Spleen (tissue), 11 donors: ENCODE measurements at regions not wholly inside any gene's neighbourhood (a gene's known extent, or its start where the extent isn't known, plus 50 kb on each side); places are given as distances from the start of the nearest gene placed in this dataset.

ENCODE experiments used
- DNase-seq: peaks from one replicate; pipeline ENCODE4 v3.0.0-alpha.2; 2020
- H3K27ac ChIP-seq, 8 donors: fragments of 200-600 bp; sonication (generic) in 7 of 8; 1 replicate in 4 of 8; 2 replicates in 4 of 8; pipeline versions ENCODE4 v1.5.0 to v1.8.0; 2016 to 2021; ENCODE audit warnings: inconsistent platforms in 4 of 8, mild to moderate bottlenecking in 4 of 8, moderate library complexity in 1 of 8
- H3K27me3 ChIP-seq, 7 donors: fragments of 200-600 bp; sonication (generic) in 6 of 7; replicated peaks in 1 of 7; 1 replicate in 4 of 7; 2 replicates in 3 of 7; pipeline versions ENCODE4 v1.5.0 to v1.8.0; 2016 to 2021; ENCODE audit warnings: inconsistent platforms in 3 of 7, mild to moderate bottlenecking in 1 of 7
- H3K36me3 ChIP-seq, 6 donors: fragments of 200-600 bp; sonication (generic) in 5 of 6; 1 replicate in 4 of 6; 2 replicates in 2 of 6; pipeline versions ENCODE4 v1.5.0 to v1.8.0; 2016 to 2021; ENCODE audit warnings: inconsistent platforms in 2 of 6
- H3K4me1 ChIP-seq, 6 donors: fragments of 200-600 bp; sonication (generic) in 5 of 6; 1 replicate in 3 of 6; 2 replicates in 3 of 6; pipeline versions ENCODE4 v1.5.0 to v1.8.0; 2016 to 2021; ENCODE audit warnings: inconsistent platforms in 3 of 6
- H3K4me3 ChIP-seq, 8 donors: fragments of 200-600 bp; sonication (generic) in 7 of 8; 1 replicate in 4 of 8; 2 replicates in 4 of 8; pipeline versions ENCODE4 v1.5.0 to v1.8.0; 2016 to 2021; ENCODE audit warnings: inconsistent platforms in 4 of 8, mild to moderate bottlenecking in 4 of 8, moderate library complexity in 2 of 8
- H3K9me3 ChIP-seq, 8 donors: fragments of 200-600 bp; sonication (generic) in 7 of 8; 1 replicate in 4 of 8; 2 replicates in 4 of 8; pipeline versions ENCODE4 v1.5.0 to v1.8.0; 2016 to 2021; ENCODE audit warnings: inconsistent platforms in 4 of 8
- CTCF ChIP-seq, 11 experiments: fragments of 200-600 bp in 7 of 11; fragments of 450-650 bp in 4 of 11; sonication (generic) in 4 of 11; IDR thresholded peaks in 8 of 11; conservative IDR thresholded peaks in 3 of 11; 1 replicate in 7 of 11; 2 replicates in 4 of 11; pipeline versions ENCODE4 v1.4.0 to v1.8.0; 2016 to 2021; ENCODE audit warnings: antibody characterized with exemption in 11 of 11, inconsistent platforms in 4 of 11, mild to moderate bottlenecking in 1 of 11
- POLR2A ChIP-seq, 3 donors: fragments of 450-650 bp; IDR thresholded peaks; one replicate each; pipeline ENCODE4 v1.5.1; 2017; ENCODE audit warnings: antibody characterized with exemption in 3 of 3, mild to moderate bottlenecking in 1 of 3
- POLR2AphosphoS5 ChIP-seq, 3 donors: sonication (generic); formaldehyde crosslinking; IDR thresholded peaks; one replicate each; pipeline ENCODE4 v1.5.1; 2017; ENCODE audit warnings: antibody characterized with exemption in 3 of 3
- WGBS, 5 donors: extraction: QIAGEN DNeasy Blood & Tissue Kit in 3 of 5; methylation state at CpG; one replicate each; pipeline versions ENCODE4 v1.1.5 to v1.1.7; 2013 to 2018; 5-methylcytosine and 5-hydroxymethylcytosine counted together
- intact Hi-C: fragments of 100-400 bp; cut with DNase I; formaldehyde crosslinking; loops from one replicate; pipeline ENCODE4 v1.15.0; 2023; ENCODE audit warnings: low total_unique reads
- donor health status: healthy with polysubstance abuse.
- donor health status: DM: no; HTN: no; CAD: no; lungs with moderate emphysema.
- donor health status: DM: no; HTN: no; CAD: no.
- donor health status: Bipolar disorder and iron deficiency.
- donor health status: healthy.
- donor health status: DM: no; HTN: no; CAD: no.
- donor health status: DM: yes; HTN: yes; CAD: no.

- Histone ChIP-seq H3K27ac (no peak overlapping the region), H3K9me3 (peaks cover 0 to 9% (median 0%) of the 10 kb centered on the region in 8 donors), H3K4me3 (no peak overlapping the region), H3K4me1 (no peaks in the 10 kb centered on the region), H3K36me3 (no peaks in the 10 kb centered on the region), H3K27me3 (no peaks in the 10 kb centered on the region)
- TF ChIP-seq POLR2AphosphoS5 (IDR thresholded peaks at IDR 0.05), result no peak
- no peak for TF ChIP-seq CTCF (IDR thresholded peaks at IDR 0.05 in 8 of 11, conservative IDR thresholded peaks at IDR 0.05 in 3 of 11)
- TF ChIP-seq POLR2A (IDR thresholded peaks at IDR 0.05), result no peak
- intact Hi-C loops, result no loop called here
- DNase-seq, result no peak
- 75 to 89% (median 80%) methylated on average over 10 of the region's 10 CpGs for WGBS, 5 donors
Measured at GRCh38 chr20:60407011-60407771, 449.0 kb downstream of the CDH26 start.

- TF ChIP-seq CTCF (IDR thresholded peaks at IDR 0.05 in 8 of 11, conservative IDR thresholded peaks at IDR 0.05 in 3 of 11), result no peak
- TF ChIP-seq POLR2AphosphoS5 (IDR thresholded peaks at IDR 0.05), result no peak
- no peak for TF ChIP-seq POLR2A (IDR thresholded peaks at IDR 0.05)
- peaks cover 0 to 9% (median 0%) of the 10 kb centered on the region in 8 donors for H3K9me3 ChIP-seq
- H3K36me3 ChIP-seq, result no peaks in the 10 kb centered on the region
- no peaks in the 10 kb centered on the region for H3K4me1 ChIP-seq
- WGBS, 5 donors, result 10 to 54% (median 26%) methylated on average over 1 of the region's 1 CpG
- DNase-seq, result no peak
- no peak overlapping the region for H3K4me3 ChIP-seq
- H3K27me3 ChIP-seq, result no peaks in the 10 kb centered on the region
- intact Hi-C loops, result no loop called here
- no peak overlapping the region for H3K27ac ChIP-seq
Measured at GRCh38 chr20:60407938-60408337, 449.7 kb downstream of the CDH26 start.

- WGBS, 5 donors, result 54 to 73% (median 61%) methylated on average over 4 of the region's 4 CpGs
- intact Hi-C loops, result no loop called here
- H3K27me3 ChIP-seq, result no peaks in the 10 kb centered on the region
- no peak overlapping the region for H3K4me3 ChIP-seq
- no peaks in the 10 kb centered on the region for H3K4me1 ChIP-seq
- no peak for DNase-seq
- H3K27ac ChIP-seq, result no peak overlapping the region
- no peaks in the 10 kb centered on the region for H3K36me3 ChIP-seq
- no peak for TF ChIP-seq POLR2AphosphoS5 (IDR thresholded peaks at IDR 0.05)
- no peak for TF ChIP-seq POLR2A (IDR thresholded peaks at IDR 0.05)
- H3K9me3 ChIP-seq, result peaks cover 0 to 9% (median 0%) of the 10 kb centered on the region in 8 donors
Measured at GRCh38 chr20:60408435-60408834, 450.2 kb downstream of the CDH26 start.

GRCh38 chr20:60410618-60411264, 452.5 kb downstream of the CDH26 start:
- intact Hi-C loops, result no loop called here
- Histone ChIP-seq H3K36me3 (no peaks in the 10 kb centered on the region), H3K4me1 (no peaks in the 10 kb centered on the region), H3K27ac (no peak overlapping the region), H3K27me3 (no peaks in the 10 kb centered on the region), H3K9me3 (peaks cover 0 to 9% (median 0%) of the 10 kb centered on the region in 8 donors), H3K4me3 (no peak overlapping the region)
- no peak for DNase-seq
- TF ChIP-seq POLR2A (IDR thresholded peaks at IDR 0.05) (no peak), CTCF (IDR thresholded peaks at IDR 0.05 in 8 of 11, conservative IDR thresholded peaks at IDR 0.05 in 3 of 11) (no peak), POLR2AphosphoS5 (IDR thresholded peaks at IDR 0.05) (no peak)
- WGBS, 5 donors, result 83 to 86% (median 86%) methylated on average over 7 of the region's 7 CpGs
